Large intestine (tissue), 3 donors: ENCODE measurements at regions not wholly inside any gene's neighbourhood (a gene's known extent, or its start where the extent isn't known, plus 50 kb on each side); places are given as distances from the start of the nearest gene placed in this dataset.

Experiments used
- DNase-seq, 2 donors: peaks; one replicate each; pipeline versions ENCODE4 v3.0.0 to v3.0.0-alpha.2; 2013
- H3K27ac ChIP-seq: one replicate; pipeline ENCODE4 v1.5.1; 2013; ENCODE audit warnings: low read length
- H3K27me3 ChIP-seq: 2 replicates; pipeline ENCODE4 v1.6.1; 2013; ENCODE audit warnings: low read length; ENCODE audit not compliant: control insufficient read depth, insufficient read depth
- H3K36me3 ChIP-seq: 2 replicates; pipeline ENCODE4 v1.6.1; 2013; ENCODE audit warnings: low read length; ENCODE audit not compliant: control insufficient read depth, insufficient read depth
- H3K4me1 ChIP-seq: one replicate; pipeline ENCODE4 v1.6.1; 2013; ENCODE audit warnings: low read length; ENCODE audit not compliant: control insufficient read depth, insufficient read depth
- H3K4me3 ChIP-seq: one replicate; pipeline ENCODE4 v1.5.1; 2013; ENCODE audit warnings: low read length
- H3K9me3 ChIP-seq: one replicate; pipeline ENCODE4 v1.6.1; 2013; ENCODE audit warnings: mild to moderate bottlenecking, low read depth, low read length, moderate library complexity; ENCODE audit not compliant: control insufficient read depth
- WGBS: methylation state at CpG from one replicate; pipeline ENCODE4 v1.1.5; 2013; ENCODE audit warnings: low lambda C conversion rate; ENCODE audit not compliant: insufficient coverage; 5-methylcytosine and 5-hydroxymethylcytosine counted together

DNA sequence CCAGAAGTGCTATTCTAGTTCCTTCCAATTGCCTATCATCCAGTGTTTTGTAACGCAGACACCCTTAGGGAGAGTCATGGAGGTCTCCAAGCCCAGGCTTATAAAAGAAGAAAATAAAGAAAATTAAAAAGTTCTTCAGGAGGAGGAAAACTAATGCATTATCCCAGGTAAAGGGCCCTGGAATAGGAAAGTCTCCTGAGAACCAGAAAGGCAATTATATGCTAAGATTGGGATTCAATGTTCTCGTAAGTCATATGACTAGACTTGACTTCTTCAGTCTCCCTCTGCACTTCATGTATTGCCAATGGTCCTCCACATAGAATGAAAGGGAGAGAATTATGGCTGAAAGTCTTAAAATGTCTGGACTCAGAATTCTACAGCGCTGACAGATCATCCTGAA is 154.4 kb upstream of the STK32A start:
- H3K4me3 ChIP-seq, result no peak overlapping the region
- no peaks in the 10 kb centered on the region for H3K27me3 ChIP-seq
- 100% methylated on average over 1 of the region's 3 CpGs for WGBS
- no peak for DNase-seq
- H3K9me3 ChIP-seq, result no peaks in the 10 kb centered on the region
- no peaks in the 10 kb centered on the region for H3K4me1 ChIP-seq
- no peaks in the 10 kb centered on the region for H3K36me3 ChIP-seq
- no peak overlapping the region for H3K27ac ChIP-seq

DNA sequence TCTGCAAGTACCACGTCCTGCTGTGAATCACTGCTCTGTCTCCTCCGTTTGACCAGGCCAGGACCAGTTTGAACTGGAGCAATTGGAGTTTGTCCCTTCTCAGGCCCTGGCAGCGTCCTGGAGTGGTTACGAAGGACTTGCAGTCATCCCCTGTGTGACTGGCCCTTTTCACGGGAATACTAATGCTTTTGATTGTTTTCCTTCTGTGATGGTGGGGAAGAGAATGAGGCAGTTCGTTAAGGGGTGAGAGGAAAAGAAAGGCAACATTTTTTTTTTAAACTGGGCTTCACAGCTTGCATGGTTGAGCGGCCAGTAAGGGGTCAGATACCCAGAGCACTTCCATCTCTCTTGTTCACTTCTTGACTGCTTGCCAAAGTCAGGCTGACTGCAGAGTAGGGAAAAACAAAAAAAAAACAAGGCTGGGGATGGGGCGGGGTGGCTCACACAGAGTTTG is 153.5 kb upstream of the STK32A start:
- Histone ChIP-seq H3K4me1 (no peaks in the 10 kb centered on the region), H3K9me3 (no peaks in the 10 kb centered on the region), H3K4me3 (no peak overlapping the region), H3K36me3 (no peaks in the 10 kb centered on the region), H3K27ac (no peak overlapping the region), H3K27me3 (no peaks in the 10 kb centered on the region)
- WGBS, result no CpG with 5 or more reads among the region's 8 CpGs
- no peak for DNase-seq

DNA sequence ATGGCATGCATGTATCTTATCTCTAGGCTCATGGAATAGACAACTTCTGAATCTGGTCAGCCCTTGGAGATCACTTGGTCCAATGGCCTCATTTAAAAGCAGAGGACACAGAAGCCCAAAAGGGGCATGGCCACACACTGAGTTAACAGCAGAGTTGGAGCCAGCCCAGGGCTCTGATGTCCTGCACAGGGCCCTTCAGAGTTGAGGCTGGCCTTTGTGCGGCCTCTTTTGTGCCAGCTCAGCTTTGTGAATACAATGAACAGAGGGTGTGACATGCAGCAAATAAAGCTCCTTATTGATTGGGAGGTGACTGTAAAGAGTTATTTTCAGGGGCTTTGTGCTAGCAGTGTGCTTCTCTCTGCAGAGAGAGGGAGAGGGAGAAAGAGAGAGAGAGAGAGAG is 150.1 kb upstream of the STK32A start:
- Histone ChIP-seq H3K36me3 (no peaks in the 10 kb centered on the region), H3K27ac (no peak overlapping the region), H3K9me3 (no peaks in the 10 kb centered on the region), H3K4me1 (no peaks in the 10 kb centered on the region), H3K4me3 (no peak overlapping the region), H3K27me3 (no peaks in the 10 kb centered on the region)
- no peak for DNase-seq
- no CpG with 5 or more reads among the region's 1 CpG for WGBS

DNA sequence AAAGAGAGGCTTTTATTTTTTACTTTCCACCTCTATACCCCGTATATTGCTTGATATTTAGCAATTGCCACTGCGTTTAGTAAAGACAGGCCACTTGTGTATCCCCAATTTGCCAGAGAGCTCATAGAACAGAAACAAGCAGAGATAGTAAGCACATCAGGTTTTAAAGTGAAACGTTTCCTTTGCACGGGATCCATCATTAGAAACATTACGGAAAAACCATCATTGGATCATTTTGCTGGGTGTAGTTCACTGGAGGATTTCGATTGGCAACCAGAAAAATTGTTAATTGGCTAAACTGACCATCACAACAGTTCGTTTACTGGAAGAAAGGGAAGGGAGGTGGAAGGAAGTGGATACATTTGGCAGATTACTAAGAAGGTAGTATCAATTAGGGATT is 149.4 kb upstream of the STK32A start:
- H3K4me1 ChIP-seq, result no peaks in the 10 kb centered on the region
- no peaks in the 10 kb centered on the region for H3K36me3 ChIP-seq
- H3K4me3 ChIP-seq, result no peak overlapping the region
- WGBS, result 87% methylated on average over 3 of the region's 7 CpGs
- DNase-seq, result no peak
- no peak overlapping the region for H3K27ac ChIP-seq
- no peaks in the 10 kb centered on the region for H3K9me3 ChIP-seq
- H3K27me3 ChIP-seq, result no peaks in the 10 kb centered on the region

DNA sequence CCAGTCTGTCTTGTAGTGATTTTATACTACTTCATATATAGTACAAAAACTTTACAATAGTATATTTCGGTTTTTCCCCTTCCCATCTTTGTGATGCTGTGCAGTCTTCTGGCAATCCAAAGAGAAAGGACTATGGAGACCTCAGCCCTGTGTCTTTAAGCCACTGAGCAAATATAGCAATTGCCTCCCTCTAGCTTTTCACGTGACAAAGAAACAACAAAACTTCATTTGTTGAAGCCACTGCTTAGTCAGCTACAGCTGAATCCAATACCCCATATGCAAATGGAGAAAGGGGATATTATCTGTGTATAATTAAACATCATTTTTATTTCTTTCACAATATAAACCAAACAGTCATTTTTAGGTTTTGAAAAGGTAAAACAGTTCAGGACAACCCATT is 142.8 kb upstream of the STK32A start:
- H3K27ac ChIP-seq, result no peak overlapping the region
- no peaks in the 10 kb centered on the region for H3K4me1 ChIP-seq
- no peak overlapping the region for H3K4me3 ChIP-seq
- no peak for DNase-seq
- H3K36me3 ChIP-seq, result no peaks in the 10 kb centered on the region
- no peaks in the 10 kb centered on the region for H3K9me3 ChIP-seq
- peaks cover 5% of the 10 kb centered on the region for H3K27me3 ChIP-seq
- WGBS, result no CpG with 5 or more reads among the region's 2 CpGs

DNA sequence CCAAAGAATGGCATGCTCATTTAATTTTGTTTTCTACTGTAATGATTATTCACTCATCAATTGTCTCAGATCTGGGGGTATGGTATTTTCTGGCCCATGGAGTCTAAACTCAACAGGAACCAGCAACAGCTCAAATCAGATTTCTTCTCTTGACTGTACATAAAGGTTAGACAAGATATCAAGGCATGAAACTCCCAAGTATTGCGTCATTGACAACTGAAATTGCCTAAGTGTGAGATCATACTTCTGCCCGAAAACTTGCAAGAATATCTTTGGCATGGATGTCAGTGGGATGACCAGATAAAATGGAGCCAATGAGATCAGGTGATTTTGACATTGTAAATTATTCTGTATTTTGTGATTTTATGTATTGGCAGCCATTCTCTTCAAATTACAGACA is 141.7 kb upstream of the STK32A start:
- no peaks in the 10 kb centered on the region for H3K4me1 ChIP-seq
- no peaks in the 10 kb centered on the region for H3K9me3 ChIP-seq
- WGBS, result 100% methylated on average over 1 of the region's 2 CpGs
- no peak overlapping the region for H3K4me3 ChIP-seq
- DNase-seq, result no peak
- peaks cover 5% of the 10 kb centered on the region for H3K27me3 ChIP-seq
- no peaks in the 10 kb centered on the region for H3K36me3 ChIP-seq
- no peak overlapping the region for H3K27ac ChIP-seq

DNA sequence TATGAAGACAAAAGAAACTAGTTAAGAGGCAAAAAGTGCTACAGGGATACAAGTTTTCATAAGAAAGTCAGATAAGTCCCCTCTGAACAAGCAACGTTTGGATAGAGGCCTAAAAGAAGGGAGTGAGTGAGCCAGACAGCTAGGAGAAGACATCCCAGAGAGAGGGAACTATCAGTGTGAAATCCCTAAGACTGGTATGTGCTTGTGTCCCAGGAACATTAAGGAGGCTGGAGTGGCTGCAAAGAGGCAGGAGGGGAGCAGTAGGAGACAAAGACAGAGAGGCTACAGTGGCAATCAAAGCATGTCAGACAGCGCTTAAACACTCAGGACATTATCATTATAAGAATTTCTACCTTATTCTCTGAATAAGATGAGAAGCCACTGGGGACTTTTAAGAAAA is 139.1 kb upstream of the STK32A start:
- no peak for DNase-seq
- H3K4me3 ChIP-seq, result no peak overlapping the region
- H3K36me3 ChIP-seq, result no peaks in the 10 kb centered on the region
- no peaks in the 10 kb centered on the region for H3K9me3 ChIP-seq
- peaks cover 5% of the 10 kb centered on the region for H3K27me3 ChIP-seq
- no peaks in the 10 kb centered on the region for H3K4me1 ChIP-seq
- no peak overlapping the region for H3K27ac ChIP-seq
- no CpG with 5 or more reads among the region's 2 CpGs for WGBS

DNA sequence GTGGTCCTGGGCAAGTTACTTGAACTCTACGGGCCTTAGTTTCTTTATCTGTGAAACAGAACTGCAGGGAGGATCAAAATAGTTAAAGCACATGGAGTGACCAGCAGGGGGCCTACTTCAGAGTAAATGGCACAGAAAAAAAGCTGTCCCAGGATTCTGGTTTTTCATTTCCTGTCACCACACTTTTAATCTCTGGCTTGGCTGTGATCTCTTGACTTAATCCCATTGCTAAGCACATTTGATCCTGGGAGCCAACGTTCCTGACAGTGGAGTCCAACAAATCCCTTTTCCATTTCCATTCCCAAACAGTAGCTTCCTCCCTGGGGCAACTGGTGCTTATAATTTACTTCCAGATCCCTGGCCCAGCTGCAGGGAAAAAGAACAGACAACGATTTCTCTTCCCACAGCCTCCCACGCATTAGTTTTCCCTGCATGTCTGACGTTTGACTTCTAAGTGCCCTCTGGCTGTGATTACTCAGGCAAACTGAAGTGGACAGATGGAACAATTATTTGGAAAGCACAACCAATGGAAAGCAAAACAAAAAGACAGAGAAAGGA is 136.5 kb upstream of the STK32A start:
- WGBS, result 14% methylated on average over 2 of the region's 5 CpGs

DNA sequence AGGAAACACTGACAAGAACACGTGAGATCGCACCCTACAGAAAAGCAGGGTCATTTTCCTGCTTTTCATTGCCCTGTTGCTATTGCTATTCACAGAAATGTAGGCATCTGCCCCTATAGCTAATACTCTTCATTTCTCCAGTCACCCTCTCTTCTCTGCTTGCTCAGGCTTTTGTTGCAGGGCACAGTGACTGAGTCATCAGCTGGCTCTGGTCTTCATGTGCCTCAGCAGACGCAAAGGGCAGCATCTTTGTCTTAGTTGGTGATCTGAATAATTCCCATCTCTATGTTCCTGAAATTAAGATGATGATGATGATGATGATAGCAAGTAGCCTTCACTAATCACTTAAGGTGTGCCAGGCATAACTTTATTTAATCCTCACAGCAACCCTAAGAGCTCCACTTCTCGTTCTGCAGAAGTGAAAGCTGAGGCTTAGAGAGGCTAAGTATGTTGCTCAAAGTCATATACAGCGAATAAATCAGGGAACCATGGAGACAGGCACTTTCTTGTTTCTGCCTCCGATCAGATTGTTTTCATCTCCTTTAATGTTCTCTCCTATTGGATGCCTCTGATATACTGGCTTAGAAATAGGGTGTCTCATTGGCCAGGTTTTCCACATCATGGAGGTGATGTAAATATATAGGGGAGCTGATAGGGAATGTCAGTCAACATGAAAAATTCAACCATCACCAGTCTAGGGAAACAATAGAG is 133.0 kb upstream of the STK32A start:
- H3K9me3 ChIP-seq, result no peaks in the 10 kb centered on the region
- H3K4me3 ChIP-seq, result no peak overlapping the region
- H3K27ac ChIP-seq, result no peak overlapping the region
- no peak for DNase-seq
- no peaks in the 10 kb centered on the region for H3K36me3 ChIP-seq
- H3K27me3 ChIP-seq, result no peaks in the 10 kb centered on the region
- no peaks in the 10 kb centered on the region for H3K4me1 ChIP-seq
- 33% methylated on average over 1 of the region's 6 CpGs for WGBS

More for the DNA sequence above, 136.5 kb upstream of the STK32A start:
- no peaks in the 10 kb centered on the region for H3K9me3 ChIP-seq
- H3K27me3 ChIP-seq, result peaks cover 3% of the 10 kb centered on the region
- peak; percentile 11 to 48 for DNase-seq
- H3K27ac ChIP-seq, result no peak overlapping the region
- no peak overlapping the region for H3K4me3 ChIP-seq
- H3K4me1 ChIP-seq, result no peaks in the 10 kb centered on the region
- no peaks in the 10 kb centered on the region for H3K36me3 ChIP-seq

DNA sequence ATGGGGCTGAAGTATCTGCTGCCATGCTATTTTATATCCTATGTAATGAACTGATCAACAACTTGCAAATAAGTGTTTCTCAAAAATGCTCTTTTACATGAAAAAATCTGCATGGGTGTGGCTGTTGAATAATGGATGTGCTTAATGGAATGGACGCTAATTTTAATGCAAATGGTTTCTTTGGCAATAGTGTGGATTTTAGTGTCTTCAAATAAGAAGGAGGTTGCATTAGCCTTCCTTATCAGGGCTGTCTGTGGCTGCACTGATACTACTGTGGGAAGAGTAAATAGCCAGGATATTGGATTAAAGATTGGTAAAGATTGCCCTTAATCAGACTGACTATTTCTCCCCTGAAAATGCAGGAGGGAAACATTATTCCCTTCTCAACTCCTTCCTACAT is 121.9 kb upstream of the STK32A start:
- H3K4me1 ChIP-seq, result no peaks in the 10 kb centered on the region
- H3K27ac ChIP-seq, result no peak overlapping the region
- H3K4me3 ChIP-seq, result no peak overlapping the region
- H3K36me3 ChIP-seq, result no peaks in the 10 kb centered on the region
- no peak for DNase-seq
- H3K27me3 ChIP-seq, result no peaks in the 10 kb centered on the region
- WGBS, result no CpG with 5 or more reads among the region's 1 CpG
- H3K9me3 ChIP-seq, result no peaks in the 10 kb centered on the region

DNA sequence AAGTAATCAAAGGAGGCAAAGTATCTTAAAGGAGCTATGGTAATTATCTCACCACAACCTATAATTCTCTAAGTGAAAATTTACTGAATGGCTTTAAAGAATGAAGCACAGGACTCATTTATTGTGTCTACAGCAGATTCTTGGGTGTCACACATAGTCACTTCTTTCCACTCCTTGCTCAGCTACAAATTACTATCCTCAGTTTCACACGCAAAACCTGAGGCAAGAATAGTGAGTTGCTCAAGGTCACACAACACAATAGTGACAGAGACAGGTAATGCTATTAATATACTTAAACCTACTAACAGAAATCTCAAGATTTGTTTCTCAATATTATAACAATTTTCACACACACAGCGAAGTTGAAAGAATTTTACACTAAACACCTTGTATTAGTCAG is 120.9 kb upstream of the STK32A start:
- no peaks in the 10 kb centered on the region for H3K27me3 ChIP-seq
- H3K27ac ChIP-seq, result no peak overlapping the region
- 100% methylated on average over 1 of the region's 2 CpGs for WGBS
- no peak for DNase-seq
- H3K4me3 ChIP-seq, result no peak overlapping the region
- no peaks in the 10 kb centered on the region for H3K36me3 ChIP-seq
- no peaks in the 10 kb centered on the region for H3K4me1 ChIP-seq
- no peaks in the 10 kb centered on the region for H3K9me3 ChIP-seq
